Umbilical cord (tissue), 1 donor: ENCODE measurements at regions not wholly inside any gene's neighbourhood (a gene's known extent, or its start where the extent isn't known, plus 50 kb on each side); places are given as distances from the start of the nearest gene placed in this dataset.

Experiments
- DNase-seq: peaks from one replicate; pipeline ENCODE4 v3.0.0-alpha.2; 2015; ENCODE audit warnings: low spot score

- no peak for DNase-seq
These were observed 256.7 kb downstream of the DCDC2C start for GRCh38 chr2:3960106-3960505.

GRCh38 chr2:3962719-3963118, 259.3 kb downstream of the DCDC2C start:
- DNase-seq = no peak

GRCh38 chr2:3965211-3965610, 261.8 kb downstream of the DCDC2C start:
- no peak for DNase-seq

GRCh38 chr2:3965953-3966352, 262.6 kb downstream of the DCDC2C start:
- no peak for DNase-seq

- no peak for DNase-seq
These were observed 263.1 kb downstream of the DCDC2C start for GRCh38 chr2:3966470-3966869.

GRCh38 chr2:3968736-3969135, 265.4 kb downstream of the DCDC2C start:
- DNase-seq = no peak

- DNase-seq = no peak
These were observed 267.6 kb downstream of the DCDC2C start for GRCh38 chr2:3970791-3971651.

GRCh38 chr2:3971652-3972192, 268.3 kb downstream of the DCDC2C start:
- no peak for DNase-seq

GRCh38 chr2:3972377-3972776, 269.0 kb downstream of the DCDC2C start:
- DNase-seq = no peak

GRCh38 chr2:3974765-3975164, 271.4 kb downstream of the DCDC2C start:
- no peak for DNase-seq

GRCh38 chr2:3981446-3981987, 278.1 kb downstream of the DCDC2C start:
- no peak for DNase-seq

- no peak for DNase-seq
These were observed 278.8 kb downstream of the DCDC2C start for GRCh38 chr2:3982160-3982559.

- DNase-seq = no peak
These were observed 282.7 kb downstream of the DCDC2C start for GRCh38 chr2:3986063-3986462.

GRCh38 chr2:3986530-3987258, 283.3 kb downstream of the DCDC2C start:
- no peak for DNase-seq

- no peak for DNase-seq
These were observed 299.5 kb downstream of the DCDC2C start for GRCh38 chr2:4002841-4003403.

GRCh38 chr2:4012197-4012596, 308.8 kb downstream of the DCDC2C start:
- no peak for DNase-seq

- no peak for DNase-seq
These were observed 315.2 kb downstream of the DCDC2C start for GRCh38 chr2:4018535-4018934.

- no peak for DNase-seq
These were observed 316.8 kb downstream of the DCDC2C start for GRCh38 chr2:4020153-4020552.

GRCh38 chr2:4020649-4021048, 317.3 kb downstream of the DCDC2C start:
- DNase-seq = no peak

- DNase-seq = no peak
These were observed 321.2 kb downstream of the DCDC2C start for GRCh38 chr2:4024605-4025004.

- no peak for DNase-seq
These were observed 325.7 kb downstream of the DCDC2C start for GRCh38 chr2:4029081-4029480.

- DNase-seq = no peak
These were observed 336.5 kb downstream of the DCDC2C start for GRCh38 chr2:4039896-4040295.
